Endothelial cell of umbilical vein (primary cell): ENCODE measurements at regions not wholly inside any gene's neighbourhood (a gene's known extent, or its start where the extent isn't known, plus 50 kb on each side); places are given as distances from the start of the nearest gene placed in this dataset.

Source experiments
- BruUV-seq: library from RNA; stranded (reverse); fragments of 400-500 nt; replicated peaks from 2 replicates; lab custom pipeline; 2021; lab: Mats Ljungman, UMichigan
- CTCF ChIA-PET: fragments of 300-600, 350-600 bp; sonication (Branson Sonifier 250); formaldehyde crosslinking; loops from one replicate; lab custom pipeline; 2021; ENCODE audit warnings: antibody characterized with exemption, inconsistent platforms; lab: Charles Lee
- POLR2A ChIA-PET: fragments of 300-600, 350-600 bp; sonication (Branson Sonifier 250); formaldehyde crosslinking; loops from one replicate; lab custom pipeline; 2021; ENCODE audit warnings: antibody characterized with exemption, inconsistent platforms; lab: Charles Lee
- DNase-seq: peaks from one replicate; pipeline ENCODE4 v3.0.0-alpha.2; 2011; ENCODE audit warnings: low read depth, low spot score
- FAIRE-seq: peaks from 2 replicates; lab custom pipeline; 2011; peaks lifted over from hg19 to GRCh38; lab: Jason Lieb, UNC
- H2AFZ ChIP-seq: 2 replicates; pipeline ENCODE4 v1.6.0; 2012; ENCODE audit warnings: low read depth, low read length, control low read depth, inconsistent platforms
- H3K27ac ChIP-seq: 2 replicates; pipeline ENCODE4 v1.5.1; 2011; ENCODE audit warnings: low read depth, mild to moderate bottlenecking, control low read depth, low read length, moderate library complexity; ENCODE audit not compliant: insufficient read depth
- H3K27me3 ChIP-seq, 2 experiments: 2 replicates each; pipeline versions ENCODE4 v1.6.0 to v1.6.1; 2011; ENCODE audit warnings: low read length in 2 of 2, mixed read lengths in 1 of 2; ENCODE audit not compliant: control insufficient read depth in 2 of 2, insufficient read depth in 2 of 2
- H3K36me3 ChIP-seq, 2 experiments: 2 replicates in 1 of 2; 3 replicates in 1 of 2; pipeline ENCODE4 v1.5.1; 2011; ENCODE audit warnings: low read length in 2 of 2, mild to moderate bottlenecking in 1 of 2, moderate library complexity in 1 of 2; ENCODE audit not compliant: control insufficient read depth in 2 of 2, insufficient read depth in 2 of 2; ENCODE audit errors: extremely low read depth in 1 of 2
- H3K4me1 ChIP-seq: 3 replicates; pipeline ENCODE4 v1.5.1; 2011; ENCODE audit warnings: mild to moderate bottlenecking, low read length; ENCODE audit not compliant: control insufficient read depth, insufficient read depth; ENCODE audit errors: extremely low read depth
- H3K4me2 ChIP-seq: 2 replicates; pipeline ENCODE4 v1.6.1; 2011; ENCODE audit warnings: low read length, control low read depth, mixed read lengths; ENCODE audit not compliant: insufficient read depth
- H3K4me3 ChIP-seq, 3 experiments: fragments of 200-600 bp in 1 of 3; sonication (generic), shearing (Covaris generic) in 1 of 3; replicated peaks in 1 of 3; 2 replicates each; pipeline ENCODE4 v1.5.1; 2011 to 2016; ENCODE audit warnings: control low read depth in 3 of 3, low read length in 3 of 3, mild to moderate bottlenecking in 2 of 3, inconsistent platforms in 1 of 3, low read depth in 1 of 3, moderate library complexity in 1 of 3; ENCODE audit not compliant: insufficient read depth in 1 of 3
- H3K79me2 ChIP-seq: 2 replicates; pipeline ENCODE4 v1.6.0; 2012; ENCODE audit warnings: low read length, inconsistent platforms; ENCODE audit not compliant: control insufficient read depth, insufficient read depth
- H3K9ac ChIP-seq: replicated peaks from 2 replicates; pipeline ENCODE3; 2011; ENCODE audit warnings: low read length, control low read depth; ENCODE audit not compliant: insufficient read depth; ENCODE audit errors: extremely low read depth
- H3K9me1 ChIP-seq: replicated peaks from 3 replicates; pipeline ENCODE4 v1.6.0; 2011; ENCODE audit warnings: mild to moderate bottlenecking, low read length; ENCODE audit not compliant: control insufficient read depth, insufficient read depth; ENCODE audit errors: extremely low read depth
- H3K9me3 ChIP-seq: replicated peaks from 2 replicates; pipeline ENCODE4 v1.5.1; 2012; ENCODE audit warnings: low read length, inconsistent platforms; ENCODE audit not compliant: control insufficient read depth, insufficient read depth
- H4K20me1 ChIP-seq: replicated peaks from 2 replicates; pipeline ENCODE3; 2011; ENCODE audit warnings: mild to moderate bottlenecking, low read length; ENCODE audit not compliant: control insufficient read depth, insufficient read depth; ENCODE audit errors: extremely low read depth
- EZH2 ChIP-seq: IDR thresholded peaks from 2 replicates; pipeline ENCODE4 v1.6.1; 2012; ENCODE audit warnings: borderline replicate concordance, low read depth, mild to moderate bottlenecking, moderate library complexity, low read length, inconsistent platforms; ENCODE audit not compliant: severe bottlenecking
- FOS ChIP-seq: IDR thresholded peaks from 2 replicates; pipeline ENCODE4 v1.6.1; 2011; ENCODE audit warnings: mild to moderate bottlenecking, low read length, moderate library complexity, borderline replicate concordance; ENCODE audit not compliant: insufficient read depth
- GATA2 ChIP-seq: IDR thresholded peaks from 2 replicates; pipeline ENCODE4 v1.7.0; 2011; ENCODE audit warnings: low read depth, mild to moderate bottlenecking, moderate library complexity, mixed read lengths, low read length; ENCODE audit not compliant: insufficient read length, insufficient read depth
- JUN ChIP-seq: IDR thresholded peaks from 2 replicates; pipeline ENCODE4 v1.6.1; 2011; ENCODE audit warnings: borderline replicate concordance, low read depth; ENCODE audit not compliant: insufficient read length, insufficient read depth
- MYC ChIP-seq: IDR thresholded peaks from one replicate; pipeline ENCODE4 v1.6.1; 2011; ENCODE audit warnings: mild to moderate bottlenecking, low read depth, low read length
- POLR2A ChIP-seq: IDR thresholded peaks from 2 replicates; pipeline ENCODE4 v1.6.1; 2012; ENCODE audit warnings: low read depth, mild to moderate bottlenecking, control low read depth, low read length
- POLR2AphosphoS5 ChIP-seq: IDR thresholded peaks from 2 replicates; pipeline ENCODE4 v1.6.1; 2012; ENCODE audit warnings: low read depth, mild to moderate bottlenecking, control low read depth, low read length, moderate library complexity; ENCODE audit not compliant: insufficient read depth
- dilution Hi-C: fragments of 300-500 bp; cut with MboI; formaldehyde crosslinking; loops from one replicate; pipeline ENCODE4 v1.15.0; 2019; ENCODE audit warnings: low sequenced_read_pairs; ENCODE audit not compliant: extremely low pct_ligation_motif_present
- intact Hi-C: fragments of 100-400 bp; cut with micrococcal nuclease; formaldehyde crosslinking; loops from one replicate; pipeline ENCODE4 v1.10.0; 2022
- TF ChIP-seq, protein P1 (sequence below): IDR thresholded peaks from 2 replicates; pipeline ENCODE4 v1.6.1; 2011; ENCODE audit not compliant: insufficient read depth, insufficient read length
- TF ChIP-seq, protein P2 (sequence below), 2 donors: IDR thresholded peaks; 1 replicate in 1 of 2; 2 replicates in 1 of 2; pipeline ENCODE4 v1.5.1; 2011; ENCODE audit warnings: low read length in 2 of 2, mild to moderate bottlenecking in 2 of 2, moderate library complexity in 2 of 2, control low read depth in 1 of 2, inconsistent platforms in 1 of 2, low read depth in 1 of 2; ENCODE audit not compliant: insufficient read depth in 1 of 2; ENCODE audit errors: extremely low read depth in 1 of 2

DNA sequence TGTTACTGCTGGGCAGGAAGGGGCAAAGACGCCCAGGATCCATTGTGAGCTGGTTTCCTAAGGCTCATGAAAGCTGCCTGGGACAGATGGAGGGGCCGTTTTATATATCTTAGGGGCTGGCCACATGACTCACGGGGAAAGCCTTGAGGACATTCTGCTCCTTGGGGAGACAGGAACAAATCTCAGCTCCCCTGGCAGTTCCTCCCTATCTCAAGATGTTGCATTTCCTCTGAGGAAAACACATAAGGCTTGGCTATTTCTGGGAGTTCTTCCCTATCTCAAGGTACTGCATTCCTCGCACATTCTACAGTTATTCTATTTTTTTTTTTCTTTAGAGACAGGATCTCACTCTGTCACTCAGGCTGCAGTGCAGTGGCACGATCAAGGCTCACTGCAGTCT is 804.6 kb upstream of the TENM3 start:
- CTCF ChIA-PET, result no interaction called here
- FAIRE-seq, result no peak

DNA sequence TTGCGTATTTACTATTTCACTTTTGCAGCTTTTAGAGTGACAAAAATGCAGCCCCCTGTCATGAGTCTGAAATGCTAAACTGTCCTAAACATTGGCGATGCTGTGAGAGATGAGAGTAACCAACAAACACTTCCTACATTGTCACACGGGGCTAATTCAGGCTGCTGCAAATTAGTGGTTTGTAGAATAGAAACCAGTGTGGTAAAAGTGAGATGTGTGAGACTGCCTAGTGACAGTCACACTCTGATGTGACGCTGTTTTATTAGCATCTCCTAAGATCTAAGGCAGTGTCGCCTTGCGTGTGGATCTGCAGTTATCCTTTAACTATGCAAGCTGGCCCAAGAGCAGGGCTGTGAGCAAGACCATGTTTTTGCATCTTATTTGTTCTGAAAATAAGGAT is 800.2 kb upstream of the TENM3 start:
- H3K9me3 ChIP-seq, result peaks cover 7% of the 10 kb centered on the region
- intact Hi-C loops (no loop called here), dilution Hi-C loops (no loop called here)
- ChIA-PET CTCF (no interaction called here), POLR2A (no interaction called here)
- H3K9ac ChIP-seq, result no peak overlapping the region
- no peaks in the 10 kb centered on the region for H3K36me3 ChIP-seq
- no peaks in the 10 kb centered on the region for H3K4me1 ChIP-seq
- H3K27me3 ChIP-seq, result no peaks in the 10 kb centered on the region
- no TSS peak for BruUV-seq
- no peak overlapping the region for H3K4me2 ChIP-seq
- no peak overlapping the region for H3K4me3 ChIP-seq
- H3K79me2 ChIP-seq, result no peaks in the 10 kb centered on the region
- no peak for TF ChIP-seq EZH2
- TF ChIP-seq GATA2, result no peak
- no peak for TF ChIP-seq JUN
- TF ChIP-seq, protein P1, sequence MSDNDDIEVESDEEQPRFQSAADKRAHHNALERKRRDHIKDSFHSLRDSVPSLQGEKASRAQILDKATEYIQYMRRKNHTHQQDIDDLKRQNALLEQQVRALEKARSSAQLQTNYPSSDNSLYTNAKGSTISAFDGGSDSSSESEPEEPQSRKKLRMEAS, result no peak
- no peak for TF ChIP-seq FOS
- no peak for TF ChIP-seq MYC
- TF ChIP-seq, protein P2, sequence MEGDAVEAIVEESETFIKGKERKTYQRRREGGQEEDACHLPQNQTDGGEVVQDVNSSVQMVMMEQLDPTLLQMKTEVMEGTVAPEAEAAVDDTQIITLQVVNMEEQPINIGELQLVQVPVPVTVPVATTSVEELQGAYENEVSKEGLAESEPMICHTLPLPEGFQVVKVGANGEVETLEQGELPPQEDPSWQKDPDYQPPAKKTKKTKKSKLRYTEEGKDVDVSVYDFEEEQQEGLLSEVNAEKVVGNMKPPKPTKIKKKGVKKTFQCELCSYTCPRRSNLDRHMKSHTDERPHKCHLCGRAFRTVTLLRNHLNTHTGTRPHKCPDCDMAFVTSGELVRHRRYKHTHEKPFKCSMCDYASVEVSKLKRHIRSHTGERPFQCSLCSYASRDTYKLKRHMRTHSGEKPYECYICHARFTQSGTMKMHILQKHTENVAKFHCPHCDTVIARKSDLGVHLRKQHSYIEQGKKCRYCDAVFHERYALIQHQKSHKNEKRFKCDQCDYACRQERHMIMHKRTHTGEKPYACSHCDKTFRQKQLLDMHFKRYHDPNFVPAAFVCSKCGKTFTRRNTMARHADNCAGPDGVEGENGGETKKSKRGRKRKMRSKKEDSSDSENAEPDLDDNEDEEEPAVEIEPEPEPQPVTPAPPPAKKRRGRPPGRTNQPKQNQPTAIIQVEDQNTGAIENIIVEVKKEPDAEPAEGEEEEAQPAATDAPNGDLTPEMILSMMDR (IDR thresholded peaks at IDR 0.05; ENCODE audit: extremely low read depth in 1 of 2, insufficient read depth in 1 of 2, low read depth in 1 of 2, low read length in 2 of 2), result no peak
- no peak for TF ChIP-seq POLR2A
- no peak for TF ChIP-seq POLR2AphosphoS5
- no peak for DNase-seq
- no peak overlapping the region for H3K27ac ChIP-seq
- H4K20me1 ChIP-seq, result no peaks in the 10 kb centered on the region
- no peak overlapping the region for H2AFZ ChIP-seq
- FAIRE-seq, result no peak
- H3K9me1 ChIP-seq, result no peaks in the 10 kb centered on the region

More for the DNA sequence above, 804.6 kb upstream of the TENM3 start:
- Histone ChIP-seq H3K4me1 (no peaks in the 10 kb centered on the region), H3K79me2 (no peaks in the 10 kb centered on the region), H2AFZ (no peak overlapping the region), H3K27ac (no peak overlapping the region), H3K4me2 (no peak overlapping the region), H3K9me1 (no peaks in the 10 kb centered on the region), H3K4me3 (no peak overlapping the region), H4K20me1 (no peaks in the 10 kb centered on the region), H3K9me3 (peaks cover 9% of the 10 kb centered on the region), H3K9ac (no peak overlapping the region), H3K36me3 (no peaks in the 10 kb centered on the region), H3K27me3 (no peaks in the 10 kb centered on the region)
- no peak for DNase-seq
- POLR2A ChIA-PET, result no interaction called here
- no TSS peak for BruUV-seq
- intact Hi-C loops, result no loop called here
- dilution Hi-C loops, result no loop called here
- TF ChIP-seq, protein P1, result no peak
- TF ChIP-seq, protein P2 (IDR thresholded peaks at IDR 0.05; ENCODE audit: extremely low read depth in 1 of 2, insufficient read depth in 1 of 2, low read depth in 1 of 2, low read length in 2 of 2), result no peak
- no peak for TF ChIP-seq POLR2AphosphoS5
